A673 (cell line): ENCODE measurements at regions not wholly inside any gene's neighbourhood (a gene's known extent, or its start where the extent isn't known, plus 50 kb on each side); places are given as distances from the start of the nearest gene placed in this dataset.

Experiments
- EZH2 ChIP-seq: fragments of 200-600 bp; sonication (generic); IDR thresholded peaks from 2 replicates; pipeline ENCODE4 v1.6.1; 2017; ENCODE audit warnings: borderline replicate concordance, low read depth, mild to moderate bottlenecking, mixed read lengths, antibody characterized with exemption, low read length; ENCODE audit not compliant: poor library complexity, severe bottlenecking
- TF ChIP-seq, protein P1 (sequence below): fragments of 300-800, 200-600 bp; sonication (generic); conservative IDR thresholded peaks from 2 replicates; pipeline ENCODE4 v1.5.1; 2017; ENCODE audit warnings: low read depth, mild to moderate bottlenecking, antibody characterized with exemption, low read length, moderate library complexity, mixed read lengths

DNA sequence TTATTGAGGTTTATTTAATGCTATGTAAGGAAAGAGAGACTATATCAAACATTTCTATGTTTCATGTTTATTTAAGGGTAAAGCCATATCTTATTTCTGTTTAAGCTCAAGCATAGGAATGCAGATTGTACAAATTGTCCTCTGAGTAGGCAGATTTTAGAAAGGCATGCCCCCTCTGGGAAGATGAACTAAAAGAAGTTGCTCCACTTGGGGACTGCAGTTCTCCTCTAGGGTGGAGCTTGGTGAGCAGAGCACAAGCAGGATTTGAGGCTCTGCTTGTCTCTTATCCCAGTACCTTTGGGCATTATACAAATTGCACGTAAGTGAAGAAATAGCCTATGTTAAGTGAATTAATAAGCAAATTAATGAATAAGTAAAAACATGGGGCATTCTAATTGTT lies 96.2 kb upstream of the PDE3A start:
- TF ChIP-seq, protein P1, sequence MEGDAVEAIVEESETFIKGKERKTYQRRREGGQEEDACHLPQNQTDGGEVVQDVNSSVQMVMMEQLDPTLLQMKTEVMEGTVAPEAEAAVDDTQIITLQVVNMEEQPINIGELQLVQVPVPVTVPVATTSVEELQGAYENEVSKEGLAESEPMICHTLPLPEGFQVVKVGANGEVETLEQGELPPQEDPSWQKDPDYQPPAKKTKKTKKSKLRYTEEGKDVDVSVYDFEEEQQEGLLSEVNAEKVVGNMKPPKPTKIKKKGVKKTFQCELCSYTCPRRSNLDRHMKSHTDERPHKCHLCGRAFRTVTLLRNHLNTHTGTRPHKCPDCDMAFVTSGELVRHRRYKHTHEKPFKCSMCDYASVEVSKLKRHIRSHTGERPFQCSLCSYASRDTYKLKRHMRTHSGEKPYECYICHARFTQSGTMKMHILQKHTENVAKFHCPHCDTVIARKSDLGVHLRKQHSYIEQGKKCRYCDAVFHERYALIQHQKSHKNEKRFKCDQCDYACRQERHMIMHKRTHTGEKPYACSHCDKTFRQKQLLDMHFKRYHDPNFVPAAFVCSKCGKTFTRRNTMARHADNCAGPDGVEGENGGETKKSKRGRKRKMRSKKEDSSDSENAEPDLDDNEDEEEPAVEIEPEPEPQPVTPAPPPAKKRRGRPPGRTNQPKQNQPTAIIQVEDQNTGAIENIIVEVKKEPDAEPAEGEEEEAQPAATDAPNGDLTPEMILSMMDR, result no peak
- TF ChIP-seq EZH2, result no peak
